ENCODE measurements at regions not wholly inside any gene's neighbourhood (a gene's known extent, or its start where the extent isn't known, plus 50 kb on each side); places are given as distances from the start of the nearest gene placed in this dataset.

DNA sequence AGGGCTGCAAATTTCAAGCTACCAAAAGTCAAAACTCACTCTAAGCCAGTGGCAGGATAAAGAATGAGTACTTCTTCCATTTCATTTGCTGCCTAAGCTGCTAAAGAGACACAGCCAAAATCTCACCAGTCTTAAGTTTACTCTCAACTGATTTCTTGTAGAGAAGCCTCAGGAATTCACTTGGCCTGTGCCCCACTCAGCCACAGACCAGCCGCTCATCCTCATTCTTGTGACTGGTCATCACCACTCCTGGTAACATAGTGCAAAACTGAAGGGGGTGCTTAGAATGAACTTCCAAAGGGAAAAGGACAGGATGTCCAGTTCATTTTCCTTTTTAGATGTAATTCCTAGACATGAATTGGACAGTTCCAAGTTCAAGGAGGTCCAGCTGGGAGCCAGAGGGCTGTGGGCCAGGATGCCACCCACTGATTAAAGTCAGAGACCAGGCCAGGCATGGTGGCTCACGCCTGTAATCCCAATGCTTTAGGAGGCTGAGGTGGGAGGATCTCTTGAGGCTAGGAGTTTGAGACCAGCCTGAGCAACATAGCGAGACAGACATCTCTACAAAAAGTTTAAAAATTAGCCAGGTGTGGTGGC lies 72.7 kb upstream of the RANBP3L start:
- no peak for TF ChIP-seq TAF1 (IDR thresholded peaks at IDR 0.05; ENCODE audit: borderline replicate concordance, low read depth, low read length)
- no peak for TF ChIP-seq POLR2A (IDR thresholded peaks at IDR 0.05; ENCODE audit: low read depth, low read length)
- no peak for TF ChIP-seq POLR2AphosphoS5 (IDR thresholded peaks at IDR 0.05; ENCODE audit: low read depth, low read length)

Measured in GM12892 (cell line).